ENCODE measurements at regions not wholly inside any gene's neighbourhood (a gene's known extent, or its start where the extent isn't known, plus 50 kb on each side); places are given as distances from the start of the nearest gene placed in this dataset.

DNA sequence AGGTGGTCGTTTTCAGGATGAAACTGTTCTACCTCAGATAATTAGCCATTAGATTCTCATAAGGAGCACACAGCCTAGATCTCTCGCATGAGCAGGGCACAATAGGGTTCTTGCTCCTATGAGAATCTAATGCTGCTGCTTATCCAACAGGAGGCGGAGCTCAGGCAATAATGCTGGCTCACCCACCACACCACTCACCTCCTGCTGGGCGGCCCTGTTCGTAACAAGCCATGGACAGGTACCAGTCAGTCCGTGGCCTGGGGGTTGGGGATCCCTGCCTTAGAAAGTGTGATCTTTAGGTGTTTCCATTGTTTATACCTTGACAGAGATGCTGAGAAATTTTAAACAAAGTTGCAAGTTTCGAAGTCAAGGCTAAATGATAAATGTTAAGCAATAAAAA is 344.6 kb upstream of the HTR2A start:
- TF ChIP-seq, protein P1, sequence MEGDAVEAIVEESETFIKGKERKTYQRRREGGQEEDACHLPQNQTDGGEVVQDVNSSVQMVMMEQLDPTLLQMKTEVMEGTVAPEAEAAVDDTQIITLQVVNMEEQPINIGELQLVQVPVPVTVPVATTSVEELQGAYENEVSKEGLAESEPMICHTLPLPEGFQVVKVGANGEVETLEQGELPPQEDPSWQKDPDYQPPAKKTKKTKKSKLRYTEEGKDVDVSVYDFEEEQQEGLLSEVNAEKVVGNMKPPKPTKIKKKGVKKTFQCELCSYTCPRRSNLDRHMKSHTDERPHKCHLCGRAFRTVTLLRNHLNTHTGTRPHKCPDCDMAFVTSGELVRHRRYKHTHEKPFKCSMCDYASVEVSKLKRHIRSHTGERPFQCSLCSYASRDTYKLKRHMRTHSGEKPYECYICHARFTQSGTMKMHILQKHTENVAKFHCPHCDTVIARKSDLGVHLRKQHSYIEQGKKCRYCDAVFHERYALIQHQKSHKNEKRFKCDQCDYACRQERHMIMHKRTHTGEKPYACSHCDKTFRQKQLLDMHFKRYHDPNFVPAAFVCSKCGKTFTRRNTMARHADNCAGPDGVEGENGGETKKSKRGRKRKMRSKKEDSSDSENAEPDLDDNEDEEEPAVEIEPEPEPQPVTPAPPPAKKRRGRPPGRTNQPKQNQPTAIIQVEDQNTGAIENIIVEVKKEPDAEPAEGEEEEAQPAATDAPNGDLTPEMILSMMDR (IDR thresholded peaks at IDR 0.05; ENCODE audit: poor library complexity): no peak
- TF ChIP-seq EZH2 (IDR thresholded peaks at IDR 0.05; ENCODE audit: borderline replicate concordance): no peak
- no peak for TF ChIP-seq EZH2phosphoT487 (IDR thresholded peaks at IDR 0.05; ENCODE audit: low read depth, severe bottlenecking, unreplicated experiment)

Measured in hepatocyte (in vitro differentiated cells).